OCI-LY7 (cell line): ENCODE measurements at regions not wholly inside any gene's neighbourhood (a gene's known extent, or its start where the extent isn't known, plus 50 kb on each side); places are given as distances from the start of the nearest gene placed in this dataset.

Experiments used
- BruUV-seq: library from RNA; stranded (reverse); fragments of 400-500 nt; replicated peaks from 2 replicates; lab custom pipeline; 2021; lab: Mats Ljungman, UMichigan
- CTCF ChIA-PET: fragments of 300-600 bp; sonication (Branson Sonifier 250); formaldehyde crosslinking; loops from one replicate; lab custom pipeline; 2022; ENCODE audit warnings: antibody characterized with exemption; ENCODE audit not compliant: unreplicated experiment; lab: Charles Lee
- POLR2A ChIA-PET: fragments of 300-600 bp; sonication (Branson Sonifier 250); formaldehyde crosslinking; loops from one replicate; lab custom pipeline; 2022; ENCODE audit warnings: antibody characterized with exemption; lab: Charles Lee
- DNase-seq: peaks from one replicate; pipeline ENCODE4 v3.0.0-alpha.2; 2015; ENCODE audit warnings: low spot score
- H2AFZ ChIP-seq: fragments of 200-600 bp; sonication (generic), shearing (Covaris generic); 2 replicates; pipeline ENCODE4 v1.6.1; 2014; ENCODE audit warnings: mild to moderate bottlenecking, antibody characterized with exemption, low read length, moderate library complexity
- H3K27ac ChIP-seq: fragments of 200-600 bp; sonication (generic); 2 replicates; pipeline ENCODE4 v1.5.1; 2014; ENCODE audit warnings: mixed run types, low read depth, mild to moderate bottlenecking, moderate library complexity, low read length, inconsistent platforms; ENCODE audit not compliant: poor library complexity, severe bottlenecking
- H3K36me3 ChIP-seq: fragments of 200-600 bp; sonication (generic); 2 replicates; pipeline ENCODE4 v1.6.1; 2014; ENCODE audit warnings: mild to moderate bottlenecking, antibody characterized with exemption, low read length, moderate library complexity, mixed read lengths; ENCODE audit not compliant: insufficient read depth
- H3K4me1 ChIP-seq: fragments of 200-600 bp; sonication (generic); 2 replicates; pipeline ENCODE4 v1.5.1; 2014; ENCODE audit warnings: mild to moderate bottlenecking, low read length; ENCODE audit not compliant: insufficient read depth, poor library complexity, severe bottlenecking
- H3K4me2 ChIP-seq: fragments of 200-600 bp; sonication (generic); 2 replicates; pipeline ENCODE4 v1.6.1; 2014; ENCODE audit warnings: mild to moderate bottlenecking, low read length
- H3K4me3 ChIP-seq: fragments of 200-600 bp; sonication (generic); 2 replicates; pipeline ENCODE4 v1.5.1; 2014; ENCODE audit warnings: mild to moderate bottlenecking, low read depth, low read length; ENCODE audit not compliant: poor library complexity, severe bottlenecking
- H3K79me2 ChIP-seq: fragments of 200-600 bp; sonication (generic); 2 replicates; pipeline ENCODE4 v1.6.1; 2016; ENCODE audit warnings: low read depth, mild to moderate bottlenecking, low read length, moderate library complexity, mixed read lengths; ENCODE audit not compliant: insufficient read depth
- H3K9me2 ChIP-seq: fragments of 200-600 bp; sonication (generic); 2 replicates; pipeline ENCODE4 v1.6.1; 2016; ENCODE audit warnings: mild to moderate bottlenecking, low read length, mixed read lengths; ENCODE audit not compliant: insufficient read depth
- H3K9me3 ChIP-seq: fragments of 200-600 bp; sonication (generic); 2 replicates; pipeline ENCODE4 v1.6.1; 2014; ENCODE audit warnings: mild to moderate bottlenecking, mixed run types, low read length, mixed read lengths
- H4K20me1 ChIP-seq: fragments of 200-600 bp; sonication (generic); 2 replicates; pipeline ENCODE4 v1.6.1; 2014; ENCODE audit warnings: mild to moderate bottlenecking, antibody characterized with exemption, low read length, moderate library complexity, mixed read lengths; ENCODE audit not compliant: insufficient read depth
- EZH2phosphoT487 ChIP-seq: fragments of 200-600 bp; sonication (generic); IDR thresholded peaks from 2 replicates; pipeline ENCODE4 v1.6.1; 2018; ENCODE audit warnings: low read depth, borderline replicate concordance, mild to moderate bottlenecking, mixed run types, antibody characterized with exemption, low read length, moderate library complexity, mixed read lengths
- intact Hi-C: fragments of 100-400 bp; cut with micrococcal nuclease; formaldehyde crosslinking; loops from one replicate; pipeline ENCODE4 v1.10.0; 2022; ENCODE audit not compliant: unreplicated experiment
- TF ChIP-seq, protein P1 (sequence below): fragments of 200-600 bp; sonication (generic); conservative IDR thresholded peaks from 2 replicates; pipeline ENCODE4 v1.5.1; 2014; ENCODE audit warnings: mild to moderate bottlenecking, antibody characterized with exemption, low read length, moderate library complexity, mixed read lengths

DNA sequence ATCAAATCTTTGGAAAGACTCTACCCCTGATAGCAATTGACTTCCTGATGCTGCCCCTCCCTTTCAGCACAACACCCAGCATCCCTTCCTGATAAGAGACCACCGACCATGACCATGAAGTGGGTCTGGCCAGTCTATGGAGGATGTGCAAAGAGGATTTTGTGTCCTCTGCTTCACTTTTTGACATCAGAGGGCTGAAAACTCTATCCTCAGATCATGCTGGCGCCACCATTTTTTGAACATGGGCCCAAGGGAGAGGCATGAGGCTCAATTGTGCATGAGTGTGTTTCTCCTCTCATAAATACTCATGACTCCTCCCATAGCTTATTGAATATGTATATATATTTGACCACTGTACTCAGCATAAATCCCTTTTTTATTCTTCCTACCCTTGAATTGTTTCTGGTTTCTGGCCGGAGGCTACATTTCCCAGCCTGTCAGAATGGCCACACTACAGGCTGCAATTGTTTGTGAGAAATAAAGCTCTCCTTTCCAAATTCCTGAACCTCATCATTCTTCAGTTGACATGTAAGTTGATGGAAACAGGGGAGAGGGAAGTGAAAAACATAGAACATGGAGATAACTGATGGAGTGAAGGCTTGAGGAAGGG lies 314.1 kb downstream of the MYCN start:
- ChIA-PET CTCF (interaction anchor here (0.6 kb wide), 1 partner anchor 48 kb away, joined by 3 read pairs; no protein-coding TSS in a partner anchor), POLR2A (no interaction called here)
- Histone ChIP-seq H3K4me2 (no peak overlapping the region), H4K20me1 (no peaks in the 10 kb centered on the region), H3K4me1 (no peaks in the 10 kb centered on the region), H3K4me3 (no peak overlapping the region), H3K79me2 (no peaks in the 10 kb centered on the region), H3K9me2 (no peaks in the 10 kb centered on the region), H3K9me3 (no peaks in the 10 kb centered on the region), H3K27ac (no peak overlapping the region), H2AFZ (no peak overlapping the region), H3K36me3 (no peaks in the 10 kb centered on the region)
- TF ChIP-seq, protein P1, sequence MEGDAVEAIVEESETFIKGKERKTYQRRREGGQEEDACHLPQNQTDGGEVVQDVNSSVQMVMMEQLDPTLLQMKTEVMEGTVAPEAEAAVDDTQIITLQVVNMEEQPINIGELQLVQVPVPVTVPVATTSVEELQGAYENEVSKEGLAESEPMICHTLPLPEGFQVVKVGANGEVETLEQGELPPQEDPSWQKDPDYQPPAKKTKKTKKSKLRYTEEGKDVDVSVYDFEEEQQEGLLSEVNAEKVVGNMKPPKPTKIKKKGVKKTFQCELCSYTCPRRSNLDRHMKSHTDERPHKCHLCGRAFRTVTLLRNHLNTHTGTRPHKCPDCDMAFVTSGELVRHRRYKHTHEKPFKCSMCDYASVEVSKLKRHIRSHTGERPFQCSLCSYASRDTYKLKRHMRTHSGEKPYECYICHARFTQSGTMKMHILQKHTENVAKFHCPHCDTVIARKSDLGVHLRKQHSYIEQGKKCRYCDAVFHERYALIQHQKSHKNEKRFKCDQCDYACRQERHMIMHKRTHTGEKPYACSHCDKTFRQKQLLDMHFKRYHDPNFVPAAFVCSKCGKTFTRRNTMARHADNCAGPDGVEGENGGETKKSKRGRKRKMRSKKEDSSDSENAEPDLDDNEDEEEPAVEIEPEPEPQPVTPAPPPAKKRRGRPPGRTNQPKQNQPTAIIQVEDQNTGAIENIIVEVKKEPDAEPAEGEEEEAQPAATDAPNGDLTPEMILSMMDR = no peak
- no peak for TF ChIP-seq EZH2phosphoT487
- no TSS peak for BruUV-seq
- DNase-seq = no peak
- intact Hi-C loops = no loop called here

DNA sequence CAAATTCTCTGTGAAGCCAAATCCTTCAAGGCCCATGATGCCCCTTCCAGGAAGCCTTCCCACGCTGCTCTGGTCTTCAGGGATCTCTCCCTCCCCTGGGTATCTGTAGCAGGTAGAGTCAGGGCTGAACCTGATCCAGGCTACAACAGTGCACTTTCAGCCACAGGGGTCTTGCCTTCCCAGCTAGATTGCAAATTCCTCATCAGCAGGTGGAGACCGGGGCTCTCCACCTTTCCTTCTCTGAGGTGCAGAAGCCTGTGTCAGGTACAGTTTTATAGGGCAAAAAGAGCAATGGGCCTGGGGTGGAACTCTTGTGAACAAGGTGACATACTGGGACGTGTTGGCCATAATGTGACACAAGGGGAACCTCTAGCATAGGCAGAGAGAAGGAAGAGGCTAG lies 312.9 kb downstream of the MYCN start:
- intact Hi-C loops = no loop called here
- CTCF ChIA-PET = no interaction called here

DNA sequence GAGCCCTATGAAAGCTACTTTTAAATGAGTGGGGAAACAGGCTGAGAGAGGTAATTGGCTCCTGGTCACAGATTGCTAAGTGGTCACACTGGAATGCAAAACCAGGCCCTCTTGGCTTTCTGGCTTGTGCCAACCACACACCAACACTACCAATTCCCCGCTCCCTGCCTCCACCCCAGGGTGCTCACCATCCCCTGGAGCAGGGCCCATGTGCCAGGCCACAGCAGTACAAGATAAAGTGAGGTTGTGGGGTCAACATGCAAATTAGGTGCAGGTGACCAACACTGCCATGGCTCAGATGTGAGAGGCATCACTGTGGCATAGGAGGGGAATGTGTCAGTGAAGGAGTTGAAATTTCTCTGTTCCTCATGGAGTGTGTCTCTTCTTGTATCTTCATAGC lies 312.5 kb downstream of the MYCN start:
- Histone ChIP-seq H3K4me3 (no peak overlapping the region), H3K4me2 (no peak overlapping the region), H3K4me1 (no peaks in the 10 kb centered on the region), H2AFZ (no peak overlapping the region), H3K27ac (no peak overlapping the region), H3K9me3 (no peaks in the 10 kb centered on the region), H3K9me2 (no peaks in the 10 kb centered on the region), H3K79me2 (no peaks in the 10 kb centered on the region), H4K20me1 (no peaks in the 10 kb centered on the region), H3K36me3 (no peaks in the 10 kb centered on the region)
- no TSS peak for BruUV-seq
- intact Hi-C loops = no loop called here
- ChIA-PET POLR2A (no interaction called here), CTCF (no interaction called here)
- no peak for TF ChIP-seq EZH2phosphoT487
- TF ChIP-seq, protein P1 = no peak
- no peak for DNase-seq

More for the DNA sequence above, 312.9 kb downstream of the MYCN start:
- no TSS peak for BruUV-seq
- no peak for TF ChIP-seq EZH2phosphoT487
- TF ChIP-seq, protein P1 = no peak
- no peaks in the 10 kb centered on the region for H3K9me2 ChIP-seq
- H3K4me2 ChIP-seq = no peak overlapping the region
- H4K20me1 ChIP-seq = no peaks in the 10 kb centered on the region
- H3K36me3 ChIP-seq = no peaks in the 10 kb centered on the region
- POLR2A ChIA-PET = no interaction called here
- H3K4me1 ChIP-seq = no peaks in the 10 kb centered on the region
- H3K79me2 ChIP-seq = no peaks in the 10 kb centered on the region
- no peak overlapping the region for H3K4me3 ChIP-seq
- H2AFZ ChIP-seq = no peak overlapping the region
- DNase-seq = no peak
- no peak overlapping the region for H3K27ac ChIP-seq
- no peaks in the 10 kb centered on the region for H3K9me3 ChIP-seq
